Smooth muscle cell (in vitro differentiated cells): ENCODE measurements at regions not wholly inside any gene's neighbourhood (a gene's known extent, or its start where the extent isn't known, plus 50 kb on each side); places are given as distances from the start of the nearest gene placed in this dataset.

ENCODE experiments used
- DNase-seq: peaks from one replicate; lab custom pipeline; 2025; ENCODE audit not compliant: unreplicated experiment; lab: John Stamatoyannopoulos, UW
- H2AFZ ChIP-seq: fragments of 200-600 bp; sonication (generic); 2 replicates; pipeline ENCODE4 v1.6.0; 2016; ENCODE audit warnings: antibody characterized with exemption, low read depth, mild to moderate bottlenecking
- H3F3A ChIP-seq: fragments of 200-600 bp; sonication (generic); 2 replicates; pipeline ENCODE4 v1.6.0; 2017; ENCODE audit warnings: antibody characterized with exemption, low read depth
- H3K27ac ChIP-seq: fragments of 200-600 bp; sonication (generic); 2 replicates; pipeline ENCODE4 v1.5.1; 2016; ENCODE audit warnings: low read depth, mild to moderate bottlenecking
- H3K27me3 ChIP-seq: fragments of 200-600 bp; sonication (generic); 2 replicates; pipeline ENCODE4 v1.6.1; 2016; ENCODE audit warnings: low read depth, mild to moderate bottlenecking
- H3K36me3 ChIP-seq: fragments of 200-600 bp; sonication (generic); 2 replicates; pipeline ENCODE4 v1.5.1; 2016; ENCODE audit warnings: low read depth
- H3K4me1 ChIP-seq: fragments of 200-600 bp; sonication (generic); 2 replicates; pipeline ENCODE4 v1.5.1; 2016; ENCODE audit warnings: low read depth
- H3K4me2 ChIP-seq: fragments of 200-600 bp; sonication (generic); 2 replicates; pipeline ENCODE4 v1.6.0; 2016; ENCODE audit warnings: mild to moderate bottlenecking
- H3K4me3 ChIP-seq: fragments of 200-600 bp; sonication (generic); 2 replicates; pipeline ENCODE4 v1.5.1; 2016; ENCODE audit warnings: mild to moderate bottlenecking
- H3K79me2 ChIP-seq: fragments of 200-600 bp; sonication (generic); 2 replicates; pipeline ENCODE4 v1.6.0; 2016; ENCODE audit warnings: low read depth, mild to moderate bottlenecking
- H3K9ac ChIP-seq: fragments of 200-600 bp; sonication (generic); 2 replicates; pipeline ENCODE4 v1.6.0; 2016; ENCODE audit warnings: low read depth
- H3K9me3 ChIP-seq: fragments of 200-600 bp; sonication (generic); replicated peaks from 2 replicates; pipeline ENCODE4 v1.5.1; 2016; ENCODE audit warnings: low read depth
- H4K20me1 ChIP-seq: fragments of 200-600 bp; sonication (generic); 2 replicates; pipeline ENCODE4 v1.6.0; 2016; ENCODE audit warnings: low read depth
- CTCF ChIP-seq: fragments of 200-600 bp; sonication (generic); IDR thresholded peaks from 2 replicates; pipeline ENCODE4 v1.5.1; 2017; ENCODE audit warnings: borderline replicate concordance, mild to moderate bottlenecking, antibody characterized with exemption; ENCODE audit not compliant: insufficient read depth, poor library complexity, severe bottlenecking
- WGBS: methylation state at CpG from one replicate; pipeline ENCODE4 v1.1.7; 2016; ENCODE audit warnings: low lambda C conversion rate; 5-methylcytosine and 5-hydroxymethylcytosine counted together

GRCh38 chr2:215614296-215614695 is 178.4 kb upstream of the FN1 start:
- no peaks in the 10 kb centered on the region for H4K20me1 ChIP-seq
- WGBS = 90% methylated on average over 7 of the region's 7 CpGs
- H3K27me3 ChIP-seq = no peaks in the 10 kb centered on the region
- H3K79me2 ChIP-seq = no peaks in the 10 kb centered on the region
- no peaks in the 10 kb centered on the region for H3K9me3 ChIP-seq
- DNase-seq = no peak
- no peaks in the 10 kb centered on the region for H3K36me3 ChIP-seq
- peak overlapping the region; percentile 52 for H3K4me2 ChIP-seq
- TF ChIP-seq CTCF = no peak
- peaks cover 13% of the 10 kb centered on the region for H3F3A ChIP-seq
- no peak overlapping the region for H3K9ac ChIP-seq
- H3K4me1 ChIP-seq = peaks cover 25% of the 10 kb centered on the region
- no peak overlapping the region for H3K4me3 ChIP-seq
- H3K27ac ChIP-seq = peak overlapping the region; percentile 89
- no peak overlapping the region for H2AFZ ChIP-seq

GRCh38 chr2:215613888-215614287 is 178.0 kb upstream of the FN1 start:
- H3K4me3 ChIP-seq = no peak overlapping the region
- H3K4me2 ChIP-seq = peak overlapping the region; percentile 52
- H3K79me2 ChIP-seq = no peaks in the 10 kb centered on the region
- no peaks in the 10 kb centered on the region for H3K36me3 ChIP-seq
- 71% methylated on average over 6 of the region's 6 CpGs for WGBS
- DNase-seq = no peak
- TF ChIP-seq CTCF = no peak
- H3K9me3 ChIP-seq = no peaks in the 10 kb centered on the region
- H3K4me1 ChIP-seq = peaks cover 21% of the 10 kb centered on the region
- no peaks in the 10 kb centered on the region for H3K27me3 ChIP-seq
- peak overlapping the region; percentile 89 for H3K27ac ChIP-seq
- no peak overlapping the region for H3K9ac ChIP-seq
- H3F3A ChIP-seq = peaks cover 15% of the 10 kb centered on the region
- H4K20me1 ChIP-seq = no peaks in the 10 kb centered on the region
- H2AFZ ChIP-seq = peak overlapping the region; percentile 68

- Histone ChIP-seq H3K27ac (peak overlapping the region; percentile 89), H3K4me1 (peaks cover 16% of the 10 kb centered on the region), H3K27me3 (no peaks in the 10 kb centered on the region), H3K9ac (peak overlapping the region; percentile 29), H3K4me2 (peak overlapping the region; percentile 52), H4K20me1 (no peaks in the 10 kb centered on the region), H3K4me3 (no peak overlapping the region), H3K9me3 (no peaks in the 10 kb centered on the region), H3K36me3 (no peaks in the 10 kb centered on the region), H2AFZ (peak overlapping the region; percentile 68), H3K79me2 (no peaks in the 10 kb centered on the region), H3F3A (peaks cover 15% of the 10 kb centered on the region)
- DNase-seq = no peak
- 20% methylated on average over 8 of the region's 8 CpGs for WGBS
- TF ChIP-seq CTCF = no peak
These were observed 177.4 kb upstream of the FN1 start for GRCh38 chr2:215613280-215613679.

GRCh38 chr2:215612786-215613185 is 176.9 kb upstream of the FN1 start:
- H3F3A ChIP-seq = peaks cover 15% of the 10 kb centered on the region
- H3K9ac ChIP-seq = peak overlapping the region; percentile 29
- TF ChIP-seq CTCF = no peak
- H3K4me3 ChIP-seq = no peak overlapping the region
- peak overlapping the region; percentile 68 for H2AFZ ChIP-seq
- H3K36me3 ChIP-seq = no peaks in the 10 kb centered on the region
- peaks cover 16% of the 10 kb centered on the region for H3K4me1 ChIP-seq
- no peaks in the 10 kb centered on the region for H4K20me1 ChIP-seq
- no peak for DNase-seq
- H3K79me2 ChIP-seq = no peaks in the 10 kb centered on the region
- H3K4me2 ChIP-seq = peak overlapping the region; percentile 52
- no peaks in the 10 kb centered on the region for H3K27me3 ChIP-seq
- H3K9me3 ChIP-seq = no peaks in the 10 kb centered on the region
- 53% methylated on average over 2 of the region's 2 CpGs for WGBS
- peak overlapping the region; percentile 89 for H3K27ac ChIP-seq
